ENCODE measurements at regions not wholly inside any gene's neighbourhood (a gene's known extent, or its start where the extent isn't known, plus 50 kb on each side); places are given as distances from the start of the nearest gene placed in this dataset.

GRCh38 chr13:44309794-44310757 is 63.5 kb upstream of the SERP2 start (continued):
- TF ChIP-seq, protein P1, sequence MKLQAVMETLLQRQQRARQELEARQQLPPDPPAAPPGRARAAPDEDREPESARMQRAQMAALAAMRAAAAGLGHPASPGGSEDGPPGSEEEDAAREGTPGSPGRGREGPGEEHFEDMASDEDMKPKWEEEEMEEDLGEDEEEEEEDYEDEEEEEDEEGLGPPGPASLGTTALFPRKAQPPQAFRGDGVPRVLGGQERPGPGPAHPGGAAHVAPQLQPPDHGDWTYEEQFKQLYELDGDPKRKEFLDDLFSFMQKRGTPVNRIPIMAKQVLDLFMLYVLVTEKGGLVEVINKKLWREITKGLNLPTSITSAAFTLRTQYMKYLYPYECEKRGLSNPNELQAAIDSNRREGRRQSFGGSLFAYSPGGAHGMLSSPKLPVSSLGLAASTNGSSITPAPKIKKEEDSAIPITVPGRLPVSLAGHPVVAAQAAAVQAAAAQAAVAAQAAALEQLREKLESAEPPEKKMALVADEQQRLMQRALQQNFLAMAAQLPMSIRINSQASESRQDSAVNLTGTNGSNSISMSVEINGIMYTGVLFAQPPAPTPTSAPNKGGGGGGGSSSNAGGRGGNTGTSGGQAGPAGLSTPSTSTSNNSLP (IDR thresholded peaks at IDR 0.05; ENCODE audit: low read depth, low read length) = no peak
- TF ChIP-seq SALL1 (CRISPR knock-in tag; IDR thresholded peaks at IDR 0.05) (no peak), HCFC1 (IDR thresholded peaks at IDR 0.05; ENCODE audit: low read depth, low read length) (no peak), ZNF24 (IDR thresholded peaks at IDR 0.05) (no peak), NCOA1 (CRISPR knock-in tag; IDR thresholded peaks at IDR 0.05) (no peak), FOXM1 (CRISPR knock-in tag; IDR thresholded peaks at IDR 0.05) (no peak), ZNF792 (CRISPR knock-in tag; IDR thresholded peaks at IDR 0.05) (no peak), CHD4 (IDR thresholded peaks at IDR 0.05; ENCODE audit: borderline replicate concordance, low read length) (no peak), ZNF232 (CRISPR knock-in tag; IDR thresholded peaks at IDR 0.05; ENCODE audit: borderline replicate concordance) (no peak), ARID5B (CRISPR knock-in tag; IDR thresholded peaks at IDR 0.05) (no peak), ASH2L (IDR thresholded peaks at IDR 0.05; ENCODE audit: insufficient read length, low read depth, low read length) (no peak)
- TF ChIP-seq, protein P2, sequence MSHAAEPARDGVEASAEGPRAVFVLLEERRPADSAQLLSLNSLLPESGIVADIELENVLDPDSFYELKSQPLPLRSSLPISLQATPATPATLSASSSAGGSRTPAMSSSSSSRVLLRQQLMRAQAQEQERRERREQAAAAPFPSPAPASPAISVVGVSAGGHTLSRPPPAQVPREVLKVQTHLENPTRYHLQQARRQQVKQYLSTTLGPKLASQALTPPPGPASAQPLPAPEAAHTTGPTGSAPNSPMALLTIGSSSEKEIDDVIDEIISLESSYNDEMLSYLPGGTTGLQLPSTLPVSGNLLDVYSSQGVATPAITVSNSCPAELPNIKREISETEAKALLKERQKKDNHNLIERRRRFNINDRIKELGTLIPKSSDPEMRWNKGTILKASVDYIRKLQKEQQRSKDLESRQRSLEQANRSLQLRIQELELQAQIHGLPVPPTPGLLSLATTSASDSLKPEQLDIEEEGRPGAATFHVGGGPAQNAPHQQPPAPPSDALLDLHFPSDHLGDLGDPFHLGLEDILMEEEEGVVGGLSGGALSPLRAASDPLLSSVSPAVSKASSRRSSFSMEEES (CRISPR knock-in tag; IDR thresholded peaks at IDR 0.05) = no peak
